Right hindlimb (tissue), 1 donor: ENCODE measurements at regions not wholly inside any gene's neighbourhood (a gene's known extent, or its start where the extent isn't known, plus 50 kb on each side); places are given as distances from the start of the nearest gene placed in this dataset.

Experiments
- DNase-seq: peaks from one replicate; pipeline ENCODE4 v3.0.0-alpha.2; 2018

GRCh38 chrX:149151805-149152757, 353.0 kb downstream of the IDS start:
- no peak for DNase-seq

- DNase-seq, result no peak
Observed at GRCh38 chrX:149145845-149146285, 359.2 kb downstream of the IDS start.

- DNase-seq, result no peak
Observed at GRCh38 chrX:149131774-149132173, 373.3 kb downstream of the IDS start.

GRCh38 chrX:149129767-149130166, 375.3 kb downstream of the IDS start:
- no peak for DNase-seq

GRCh38 chrX:149124526-149125108, 380.5 kb downstream of the IDS start:
- DNase-seq, result no peak

- DNase-seq, result no peak
Observed at GRCh38 chrX:149121206-149121920, 383.7 kb downstream of the IDS start.

- no peak for DNase-seq
Observed at GRCh38 chrX:149120459-149120858, 384.6 kb downstream of the IDS start.

GRCh38 chrX:149114874-149115273, 390.2 kb downstream of the IDS start:
- DNase-seq, result no peak

GRCh38 chrX:149114001-149114400, 391.1 kb downstream of the IDS start:
- no peak for DNase-seq

GRCh38 chrX:149097786-149098185, 407.3 kb downstream of the IDS start:
- DNase-seq, result no peak

GRCh38 chrX:149092179-149092578, 412.9 kb downstream of the IDS start:
- no peak for DNase-seq

- DNase-seq, result no peak
Observed at GRCh38 chrX:149079805-149080406, 425.2 kb downstream of the IDS start.

- peak; percentile 61 for DNase-seq
Observed at GRCh38 chrX:149074398-149074797, 430.7 kb downstream of the IDS start.

GRCh38 chrX:149073479-149073878, 431.6 kb downstream of the IDS start:
- no peak for DNase-seq

GRCh38 chrX:149069899-149070298, 435.2 kb downstream of the IDS start:
- no peak for DNase-seq

- peak; percentile 33 for DNase-seq
Observed at GRCh38 chrX:149060921-149061320, 444.2 kb downstream of the IDS start.
